Liver (tissue), 8 donors: ENCODE measurements at regions not wholly inside any gene's neighbourhood (a gene's known extent, or its start where the extent isn't known, plus 50 kb on each side); places are given as distances from the start of the nearest gene placed in this dataset.
"Not testable (repeated sequence)": the region's sequence is repeated elsewhere in the genome, so short reads cannot be mapped to it uniquely, and the experiment has no call there.

Experiments used
- DNase-seq: peaks from one replicate; pipeline ENCODE4 v3.0.0-alpha.2; 2017; ENCODE audit warnings: low spot score
- H3K27ac ChIP-seq, 2 donors: one replicate each; pipeline ENCODE4 v1.7.0; 2013; ENCODE audit warnings: inconsistent platforms in 2 of 2, low read length in 2 of 2, control low read depth in 1 of 2, low read depth in 1 of 2, mild to moderate bottlenecking in 1 of 2
- H3K27me3 ChIP-seq, 4 donors: one replicate each; pipeline versions ENCODE4 v1.6.1 to v1.7.0; 2013; ENCODE audit warnings: low read length in 3 of 4, inconsistent platforms in 1 of 4, mild to moderate bottlenecking in 1 of 4, moderate library complexity in 1 of 4; ENCODE audit not compliant: control insufficient read depth in 4 of 4, insufficient read depth in 4 of 4
- H3K36me3 ChIP-seq, 4 donors: one replicate each; pipeline versions ENCODE4 v1.6.1 to v1.7.0; 2013; ENCODE audit warnings: low read length in 3 of 4, mild to moderate bottlenecking in 3 of 4, low read depth in 1 of 4, moderate library complexity in 1 of 4; ENCODE audit not compliant: control insufficient read depth in 4 of 4, insufficient read depth in 3 of 4
- H3K4me1 ChIP-seq, 4 donors: one replicate each; pipeline versions ENCODE4 v1.6.1 to v1.7.0; 2013; ENCODE audit warnings: low read length in 3 of 4, mild to moderate bottlenecking in 3 of 4, moderate library complexity in 1 of 4; ENCODE audit not compliant: control insufficient read depth in 4 of 4, insufficient read depth in 4 of 4
- H3K4me3 ChIP-seq, 3 donors: one replicate each; pipeline versions ENCODE4 v1.6.1 to v1.7.0; 2013; ENCODE audit warnings: low read length in 3 of 3, control low read depth in 1 of 3, low read depth in 1 of 3, mild to moderate bottlenecking in 1 of 3
- H3K9ac ChIP-seq, 2 donors: one replicate each; pipeline ENCODE4 v1.7.0; 2013; ENCODE audit warnings: low read length in 2 of 2, mild to moderate bottlenecking in 2 of 2, moderate library complexity in 2 of 2, control low read depth in 1 of 2, low read depth in 1 of 2
- H3K9me3 ChIP-seq, 4 donors: one replicate each; pipeline versions ENCODE4 v1.6.1 to v1.7.0; 2013; ENCODE audit warnings: low read length in 3 of 4; ENCODE audit not compliant: control insufficient read depth in 4 of 4
- CTCF ChIP-seq: fragments of 150-350 bp; IDR thresholded peaks from 2 replicates; pipeline ENCODE4 v1.5.1; 2017; ENCODE audit warnings: improper control_type of control experiment, low read depth, low read length; ENCODE audit not compliant: missing input control
- EGR1 ChIP-seq, 2 donors: IDR thresholded peaks; 2 replicates each; pipeline ENCODE4 v1.6.1; 2016 to 2018; ENCODE audit warnings: antibody characterized with exemption in 2 of 2, low read depth in 2 of 2
- HNF4A ChIP-seq, 2 donors: conservative IDR thresholded peaks; 2 replicates each; pipeline ENCODE4 v1.6.1; 2016; ENCODE audit warnings: antibody characterized with exemption in 2 of 2, mild to moderate bottlenecking in 2 of 2
- HNF4G ChIP-seq: IDR thresholded peaks from 2 replicates; pipeline ENCODE4 v1.6.1; 2016; ENCODE audit warnings: antibody characterized with exemption
- JUND ChIP-seq, 2 donors: IDR thresholded peaks; 2 replicates each; pipeline ENCODE4 v1.6.1; 2016; ENCODE audit warnings: antibody characterized with exemption in 2 of 2
- NR2F2 ChIP-seq: IDR thresholded peaks from 2 replicates; pipeline ENCODE4 v1.6.1; 2016; ENCODE audit warnings: antibody characterized with exemption
- RAD21 ChIP-seq, 2 donors: IDR thresholded peaks; 2 replicates each; pipeline ENCODE4 v1.6.1; 2016; ENCODE audit warnings: antibody characterized with exemption in 2 of 2, mild to moderate bottlenecking in 2 of 2
- SP1 ChIP-seq: IDR thresholded peaks from 2 replicates; pipeline ENCODE4 v1.6.1; 2018; ENCODE audit warnings: antibody characterized with exemption, mild to moderate bottlenecking
- TAF1 ChIP-seq: conservative IDR thresholded peaks from 2 replicates; pipeline ENCODE4 v1.6.1; 2016; ENCODE audit warnings: antibody characterized with exemption, mild to moderate bottlenecking
- YY1 ChIP-seq: IDR thresholded peaks from 2 replicates; pipeline ENCODE4 v1.6.1; 2016; ENCODE audit warnings: antibody characterized with exemption, mild to moderate bottlenecking
- WGBS: extraction: QIAGEN DNeasy Blood & Tissue Kit; methylation state at CpG from one replicate; pipeline ENCODE4 v1.1.7; 2013; 5-methylcytosine and 5-hydroxymethylcytosine counted together
- TF ChIP-seq, protein P1 (sequence below): IDR thresholded peaks from 2 replicates; pipeline ENCODE4 v1.6.1; 2016; ENCODE audit warnings: antibody characterized with exemption
- donor health status: healthy.
- donor health status: healthy.
- donor health status: healthy.
- donor health status: healthy.
- donor health status: healthy.

GRCh38 chr9:97124256-97124655, 85.3 kb upstream of the CTSV start (continued):
- TF ChIP-seq, protein P1, sequence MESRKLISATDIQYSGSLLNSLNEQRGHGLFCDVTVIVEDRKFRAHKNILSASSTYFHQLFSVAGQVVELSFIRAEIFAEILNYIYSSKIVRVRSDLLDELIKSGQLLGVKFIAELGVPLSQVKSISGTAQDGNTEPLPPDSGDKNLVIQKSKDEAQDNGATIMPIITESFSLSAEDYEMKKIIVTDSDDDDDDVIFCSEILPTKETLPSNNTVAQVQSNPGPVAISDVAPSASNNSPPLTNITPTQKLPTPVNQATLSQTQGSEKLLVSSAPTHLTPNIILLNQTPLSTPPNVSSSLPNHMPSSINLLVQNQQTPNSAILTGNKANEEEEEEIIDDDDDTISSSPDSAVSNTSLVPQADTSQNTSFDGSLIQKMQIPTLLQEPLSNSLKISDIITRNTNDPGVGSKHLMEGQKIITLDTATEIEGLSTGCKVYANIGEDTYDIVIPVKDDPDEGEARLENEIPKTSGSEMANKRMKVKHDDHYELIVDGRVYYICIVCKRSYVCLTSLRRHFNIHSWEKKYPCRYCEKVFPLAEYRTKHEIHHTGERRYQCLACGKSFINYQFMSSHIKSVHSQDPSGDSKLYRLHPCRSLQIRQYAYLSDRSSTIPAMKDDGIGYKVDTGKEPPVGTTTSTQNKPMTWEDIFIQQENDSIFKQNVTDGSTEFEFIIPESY, result no peak
- TF ChIP-seq NR2F2, result no peak
- TF ChIP-seq YY1, result no peak
- no peak for TF ChIP-seq JUND (IDR thresholded peaks at IDR 0.05)
- TF ChIP-seq EGR1 (IDR thresholded peaks at IDR 0.05; ENCODE audit: low read depth in 2 of 2), result no peak
- TF ChIP-seq TAF1, result no peak
- TF ChIP-seq SP1, result no peak
- no peak for TF ChIP-seq HNF4A (conservative IDR thresholded peaks at IDR 0.05)

DNA sequence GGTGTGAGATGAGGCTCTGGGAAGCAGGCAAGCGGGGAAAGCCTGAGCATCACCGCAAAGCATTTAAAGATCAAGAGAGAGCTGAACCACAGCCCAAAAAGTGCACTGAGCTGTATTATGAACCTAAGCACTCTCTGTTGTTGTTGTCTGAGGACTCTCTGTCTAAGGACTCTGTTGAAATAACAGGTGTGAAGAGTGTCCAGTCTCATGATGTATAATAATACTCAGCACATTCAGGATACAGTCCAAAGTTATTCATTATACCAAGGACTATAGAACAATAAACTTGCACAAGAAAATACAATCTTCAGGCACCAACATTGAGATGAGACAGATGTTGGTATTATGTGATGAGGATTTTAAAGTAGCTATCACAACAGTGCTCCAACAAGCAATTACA, 71.8 kb upstream of the CTSV start:
- Histone ChIP-seq H3K36me3 (no peaks in the 10 kb centered on the region), H3K9me3 (no peaks in the 10 kb centered on the region), H3K9ac (no peak overlapping the region), H3K4me3 (no peak overlapping the region), H3K4me1 (no peaks in the 10 kb centered on the region), H3K27ac (no peak overlapping the region), H3K27me3 (no peaks in the 10 kb centered on the region)
- TF ChIP-seq HNF4G (no peak), HNF4A (conservative IDR thresholded peaks at IDR 0.05) (no peak), EGR1 (IDR thresholded peaks at IDR 0.05; ENCODE audit: low read depth in 2 of 2) (no peak), SP1 (no peak)
- 95% methylated on average over 2 of the region's 2 CpGs for WGBS
- DNase-seq, result no peak

- Histone ChIP-seq H3K27me3 (no peaks in the 10 kb centered on the region), H3K9me3 (no peaks in the 10 kb centered on the region), H3K27ac (no peak overlapping the region), H3K36me3 (no peaks in the 10 kb centered on the region), H3K4me1 (no peaks in the 10 kb centered on the region), H3K9ac (no peak overlapping the region), H3K4me3 (no peak overlapping the region)
- no peak for DNase-seq
- TF ChIP-seq CTCF (peak; percentile 35), RAD21 (IDR thresholded peaks at IDR 0.05) (peak; percentile 79 to 81), HNF4G (no peak)
- WGBS, result 28% methylated on average over 4 of the region's 4 CpGs
These were observed 70.4 kb upstream of the CTSV start for GRCh38 chr9:97109194-97109811.

DNA sequence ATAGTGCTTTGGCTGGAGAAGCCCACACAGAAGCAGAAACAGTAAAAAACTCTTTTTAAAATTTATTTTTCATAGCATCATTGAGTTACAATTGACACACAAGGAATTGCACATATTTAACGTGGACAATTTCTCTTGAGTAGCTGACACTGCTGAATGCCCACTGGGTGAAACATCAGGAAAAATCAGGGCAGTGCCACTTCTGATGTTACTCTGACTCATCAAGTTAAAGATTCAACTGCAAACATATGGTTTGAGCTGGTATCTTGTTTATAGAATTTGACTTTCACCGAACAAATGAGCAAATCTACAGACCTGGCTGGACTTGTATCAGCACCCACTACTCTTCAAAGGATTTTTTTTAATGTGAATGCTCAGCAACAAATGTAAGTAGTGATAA, 66.3 kb upstream of the CTSV start:
- H3K4me1 ChIP-seq, H3K27me3 ChIP-seq, DNase-seq, H3K27ac ChIP-seq, H3K9ac ChIP-seq, H3K36me3 ChIP-seq, H3K4me3 ChIP-seq, H3K9me3 ChIP-seq: not testable (repeated sequence)
- WGBS, result 72% methylated on average over 2 of the region's 2 CpGs

GRCh38 chr9:97103613-97104383, 64.9 kb upstream of the CTSV start:
- WGBS, result 79% methylated on average over 6 of the region's 6 CpGs
- DNase-seq, H3K9ac ChIP-seq, H3K4me3 ChIP-seq, H3K9me3 ChIP-seq, H3K27ac ChIP-seq, H3K36me3 ChIP-seq, H3K27me3 ChIP-seq, H3K4me1 ChIP-seq: not testable (repeated sequence)

DNA sequence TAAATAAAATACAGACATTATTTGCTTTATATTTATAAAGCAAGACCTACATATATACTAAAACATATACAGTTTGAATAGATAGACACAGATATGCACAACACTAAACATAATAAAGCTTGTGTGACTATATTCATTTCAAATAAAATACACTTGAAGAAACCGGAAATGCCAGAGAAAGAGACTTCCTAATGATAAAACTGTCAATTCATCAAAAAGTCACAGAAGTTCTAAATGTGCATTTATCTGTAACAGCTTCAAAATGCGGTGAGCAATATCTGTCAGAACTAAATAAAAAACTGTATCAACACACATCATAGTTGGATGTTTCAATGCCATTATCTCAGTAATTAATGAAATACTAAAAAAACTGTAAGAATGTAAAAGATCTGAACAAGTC, 60.6 kb upstream of the CTSV start:
- H3K4me1 ChIP-seq, H3K9me3 ChIP-seq: not testable (repeated sequence)
- WGBS, result 78% methylated on average over 2 of the region's 2 CpGs

More for the DNA sequence above, 60.6 kb upstream of the CTSV start:
- H3K27ac ChIP-seq, H3K36me3 ChIP-seq, H3K4me3 ChIP-seq, DNase-seq, H3K9ac ChIP-seq, H3K27me3 ChIP-seq: not testable (repeated sequence)
